22Rv1 (cell line): ENCODE measurements at regions not wholly inside any gene's neighbourhood (a gene's known extent, or its start where the extent isn't known, plus 50 kb on each side); places are given as distances from the start of the nearest gene placed in this dataset.

Experiments
- H3K27ac ChIP-seq: fragments of 450-650 bp; 2 replicates; pipeline ENCODE4 v1.5.1; 2017
- ZFX ChIP-seq: fragments of 450-650 bp; IDR thresholded peaks from 2 replicates; pipeline ENCODE4 v1.6.1; 2017; ENCODE audit warnings: antibody characterized with exemption, borderline replicate concordance
- TF ChIP-seq, protein P1 (sequence below): fragments of 450-650 bp; IDR thresholded peaks from 2 replicates; pipeline ENCODE4 v1.5.1; 2017; ENCODE audit warnings: mild to moderate bottlenecking

DNA sequence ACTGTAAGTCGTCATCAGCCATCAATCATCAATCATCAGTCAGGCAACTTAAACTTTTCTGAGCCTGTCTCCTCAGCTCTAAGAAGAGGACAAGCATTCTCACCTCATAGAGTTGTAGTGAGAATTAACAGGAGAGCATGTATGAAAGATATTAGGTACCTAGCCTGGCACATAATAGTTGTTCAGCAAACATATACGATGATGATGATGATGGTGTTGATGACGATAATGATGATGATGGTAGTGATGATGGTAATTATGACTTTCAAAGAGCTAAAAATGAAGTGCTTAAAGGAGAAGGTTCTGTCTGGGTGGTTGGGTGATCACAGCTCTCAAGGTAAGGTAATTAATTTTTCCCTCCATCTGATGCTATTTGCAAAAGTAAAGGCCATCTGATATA is 55.1 kb upstream of the ADRB1 start:
- TF ChIP-seq, protein P1, sequence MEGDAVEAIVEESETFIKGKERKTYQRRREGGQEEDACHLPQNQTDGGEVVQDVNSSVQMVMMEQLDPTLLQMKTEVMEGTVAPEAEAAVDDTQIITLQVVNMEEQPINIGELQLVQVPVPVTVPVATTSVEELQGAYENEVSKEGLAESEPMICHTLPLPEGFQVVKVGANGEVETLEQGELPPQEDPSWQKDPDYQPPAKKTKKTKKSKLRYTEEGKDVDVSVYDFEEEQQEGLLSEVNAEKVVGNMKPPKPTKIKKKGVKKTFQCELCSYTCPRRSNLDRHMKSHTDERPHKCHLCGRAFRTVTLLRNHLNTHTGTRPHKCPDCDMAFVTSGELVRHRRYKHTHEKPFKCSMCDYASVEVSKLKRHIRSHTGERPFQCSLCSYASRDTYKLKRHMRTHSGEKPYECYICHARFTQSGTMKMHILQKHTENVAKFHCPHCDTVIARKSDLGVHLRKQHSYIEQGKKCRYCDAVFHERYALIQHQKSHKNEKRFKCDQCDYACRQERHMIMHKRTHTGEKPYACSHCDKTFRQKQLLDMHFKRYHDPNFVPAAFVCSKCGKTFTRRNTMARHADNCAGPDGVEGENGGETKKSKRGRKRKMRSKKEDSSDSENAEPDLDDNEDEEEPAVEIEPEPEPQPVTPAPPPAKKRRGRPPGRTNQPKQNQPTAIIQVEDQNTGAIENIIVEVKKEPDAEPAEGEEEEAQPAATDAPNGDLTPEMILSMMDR: no peak
- no peak for TF ChIP-seq ZFX
- no peak overlapping the region for H3K27ac ChIP-seq

DNA sequence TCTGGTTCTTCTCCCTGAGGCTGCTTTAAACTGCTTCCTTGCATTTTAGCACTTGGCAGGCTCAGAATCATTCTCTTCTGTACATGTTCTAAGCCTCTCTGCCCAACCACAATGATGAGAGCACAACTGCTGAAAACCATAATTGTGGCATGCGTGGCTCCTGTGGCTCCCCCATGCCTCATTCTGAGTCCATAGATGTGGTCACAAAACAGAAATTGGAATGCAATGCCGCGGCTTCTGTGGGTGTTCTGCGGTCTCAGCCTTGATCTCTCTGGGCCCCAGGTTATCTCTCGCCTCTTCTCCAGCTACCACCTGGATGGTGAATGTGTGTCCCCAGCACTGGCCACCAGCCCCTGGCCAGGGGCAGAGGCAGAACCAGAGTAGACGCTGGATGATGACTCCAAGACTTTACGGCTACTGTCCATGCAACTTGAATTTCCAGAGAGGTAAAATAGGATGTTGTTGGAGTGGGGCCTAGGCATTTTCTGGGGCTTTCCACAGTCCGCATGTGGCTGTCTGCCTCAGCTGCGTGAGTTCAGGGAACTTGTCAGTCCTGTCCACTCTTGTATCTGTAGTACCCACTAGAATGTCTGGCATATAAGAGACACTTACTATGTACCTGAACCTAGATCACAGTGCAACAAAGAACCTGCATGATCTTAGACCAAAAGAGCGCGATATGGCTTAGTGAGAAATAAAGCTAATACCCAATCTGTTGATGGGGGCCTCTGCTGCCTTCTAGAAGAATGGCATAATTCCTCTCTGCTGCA is 52.4 kb upstream of the ADRB1 start:
- H3K27ac ChIP-seq: no peak overlapping the region
- no peak for TF ChIP-seq ZFX
- TF ChIP-seq, protein P1: no peak

DNA sequence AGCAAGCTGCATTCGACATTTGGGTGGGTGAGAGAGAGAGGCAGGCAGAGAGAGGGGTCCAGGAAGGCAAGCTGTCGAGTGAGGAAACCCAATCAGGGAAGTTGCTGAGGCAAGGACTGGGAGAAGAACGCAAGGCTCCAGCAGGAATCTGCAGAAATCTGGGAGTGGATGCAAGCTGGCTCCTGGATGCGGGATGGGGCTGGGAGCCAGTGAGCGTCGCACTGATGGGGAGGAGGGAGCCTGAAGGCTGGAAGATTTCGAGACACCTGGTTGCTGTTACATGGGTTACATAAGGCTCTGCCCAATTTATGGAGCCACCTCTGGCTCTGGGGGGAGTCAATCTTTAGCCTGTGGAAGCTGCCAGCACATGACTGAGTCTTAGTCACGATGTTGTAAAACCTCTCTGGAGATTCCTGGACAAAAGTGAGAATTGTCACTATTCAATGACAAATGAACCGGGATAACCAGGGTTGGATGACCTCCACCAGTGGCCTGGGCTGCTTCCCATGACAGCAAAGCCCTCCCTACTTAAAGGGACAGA is 51.1 kb upstream of the ADRB1 start:
- no peak overlapping the region for H3K27ac ChIP-seq
- TF ChIP-seq, protein P1: no peak
- no peak for TF ChIP-seq ZFX

DNA sequence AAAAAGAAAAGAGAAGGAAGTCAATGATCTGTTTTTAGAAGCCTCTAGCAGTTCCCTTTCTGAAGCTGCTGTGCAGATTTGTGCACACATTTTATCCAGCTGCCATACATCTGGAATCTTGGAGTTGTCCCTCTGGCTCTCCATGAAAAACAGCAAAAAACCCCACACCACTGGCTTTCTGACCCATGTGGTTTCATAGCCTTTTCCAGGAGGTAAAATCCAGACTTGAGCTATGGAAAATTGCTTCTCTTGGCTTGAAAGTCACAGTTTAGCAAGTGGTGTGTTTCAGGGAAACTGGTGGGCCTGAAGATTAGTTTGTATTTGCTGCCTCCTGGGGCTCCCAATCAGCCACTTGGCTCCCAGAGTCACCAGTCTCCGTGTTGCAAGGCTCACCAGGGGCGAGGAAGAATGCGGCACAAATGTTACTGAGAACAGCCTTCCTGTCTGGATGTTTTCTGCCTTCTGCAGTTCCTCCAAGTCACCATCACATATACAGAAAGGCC is 50.1 kb upstream of the ADRB1 start:
- no peak for TF ChIP-seq ZFX
- TF ChIP-seq, protein P1: no peak
- H3K27ac ChIP-seq: no peak overlapping the region
